ENCODE measurements at regions not wholly inside any gene's neighbourhood (a gene's known extent, or its start where the extent isn't known, plus 50 kb on each side); places are given as distances from the start of the nearest gene placed in this dataset.
"Not testable (repeated sequence)": the region's sequence is repeated elsewhere in the genome, so short reads cannot be mapped to it uniquely, and the experiment has no call there.

- H3K27me3 Mint-ChIP-seq, DNase-seq, CTCF ChIA-PET, H3K4me3 Mint-ChIP-seq, H3K27ac Mint-ChIP-seq, POLR2A ChIA-PET, H3K4me1 Mint-ChIP-seq: not testable (repeated sequence)
- Mint-ChIP-seq H3K9me3 (peaks cover 49% of the 10 kb centered on the region), H3K36me3 (ENCODE audit: low read depth) (peaks cover 63% of the 10 kb centered on the region)
Measured at GRCh38 chr7:149574428-149574827, 76.8 kb upstream of the ZNF746 start.

GRCh38 chr7:149573519-149573918, 75.9 kb upstream of the ZNF746 start:
- peaks cover 50% of the 10 kb centered on the region for H3K9me3 Mint-ChIP-seq
- DNase-seq: no peak
- H3K4me1 Mint-ChIP-seq: peaks cover 4% of the 10 kb centered on the region
- no peak overlapping the region for H3K4me3 Mint-ChIP-seq
- peaks cover 63% of the 10 kb centered on the region for H3K36me3 Mint-ChIP-seq (ENCODE audit: low read depth)
- ChIA-PET POLR2A (no interaction called here), CTCF (no interaction called here)
- no peak overlapping the region for H3K27ac Mint-ChIP-seq
- no peaks in the 10 kb centered on the region for H3K27me3 Mint-ChIP-seq

- CTCF ChIA-PET, POLR2A ChIA-PET, H3K27ac Mint-ChIP-seq, H3K27me3 Mint-ChIP-seq, DNase-seq, H3K4me3 Mint-ChIP-seq, H3K4me1 Mint-ChIP-seq: not testable (repeated sequence)
- peaks cover 63% of the 10 kb centered on the region for H3K36me3 Mint-ChIP-seq (ENCODE audit: low read depth)
- H3K9me3 Mint-ChIP-seq: peaks cover 49% of the 10 kb centered on the region
Measured at GRCh38 chr7:149572920-149573319, 75.3 kb upstream of the ZNF746 start.

GRCh38 chr7:149570784-149571183, 73.2 kb upstream of the ZNF746 start:
- Mint-ChIP-seq H3K36me3 (ENCODE audit: low read depth) (peaks cover 71% of the 10 kb centered on the region), H3K4me3 (no peak overlapping the region), H3K9me3 (peaks cover 43% of the 10 kb centered on the region), H3K27me3 (no peaks in the 10 kb centered on the region), H3K4me1 (peaks cover 4% of the 10 kb centered on the region), H3K27ac (no peak overlapping the region)
- POLR2A ChIA-PET: interaction anchor here (0.6 kb wide), 1 partner anchor 248 kb away, joined by 4 read pairs; no protein-coding TSS in a partner anchor
- DNase-seq: no peak
- CTCF ChIA-PET: no interaction called here

GRCh38 chr7:149569726-149570422, 72.3 kb upstream of the ZNF746 start:
- Mint-ChIP-seq H3K9me3 (peaks cover 40% of the 10 kb centered on the region), H3K36me3 (ENCODE audit: low read depth) (peaks cover 71% of the 10 kb centered on the region), H3K27me3 (no peaks in the 10 kb centered on the region), H3K4me1 (peaks cover 4% of the 10 kb centered on the region), H3K27ac (no peak overlapping the region), H3K4me3 (no peak overlapping the region)
- CTCF ChIA-PET: no interaction called here
- POLR2A ChIA-PET: no interaction called here
- no peak for DNase-seq

- peaks cover 73% of the 10 kb centered on the region for H3K36me3 Mint-ChIP-seq (ENCODE audit: low read depth)
- H3K27ac Mint-ChIP-seq: no peak overlapping the region
- H3K27me3 Mint-ChIP-seq: no peaks in the 10 kb centered on the region
- H3K4me3 Mint-ChIP-seq: no peak overlapping the region
- DNase-seq: no peak
- POLR2A ChIA-PET: no interaction called here
- CTCF ChIA-PET: no interaction called here
- H3K9me3 Mint-ChIP-seq: peaks cover 34% of the 10 kb centered on the region
- peaks cover 4% of the 10 kb centered on the region for H3K4me1 Mint-ChIP-seq
Measured at GRCh38 chr7:149569025-149569725, 71.6 kb upstream of the ZNF746 start.

GRCh38 chr7:149568218-149568617, 70.6 kb upstream of the ZNF746 start:
- CTCF ChIA-PET: interaction anchor here (0.6 kb wide), 1 partner anchor 736 kb away, joined by 4 read pairs; no protein-coding TSS in a partner anchor
- peaks cover 75% of the 10 kb centered on the region for H3K36me3 Mint-ChIP-seq (ENCODE audit: low read depth)
- peaks cover 27% of the 10 kb centered on the region for H3K9me3 Mint-ChIP-seq
- H3K27me3 Mint-ChIP-seq: no peaks in the 10 kb centered on the region
- peaks cover 4% of the 10 kb centered on the region for H3K4me1 Mint-ChIP-seq
- no peak for DNase-seq
- H3K27ac Mint-ChIP-seq: no peak overlapping the region
- POLR2A ChIA-PET: no interaction called here
- H3K4me3 Mint-ChIP-seq: no peak overlapping the region

GRCh38 chr7:149566103-149566502, 68.5 kb upstream of the ZNF746 start:
- Mint-ChIP-seq H3K9me3 (peaks cover 17% of the 10 kb centered on the region), H3K36me3 (ENCODE audit: low read depth) (peaks cover 58% of the 10 kb centered on the region), H3K4me3 (no peak overlapping the region), H3K27ac (no peak overlapping the region), H3K4me1 (peaks cover 4% of the 10 kb centered on the region), H3K27me3 (no peaks in the 10 kb centered on the region)
- CTCF ChIA-PET: no interaction called here
- POLR2A ChIA-PET: no interaction called here
- DNase-seq: no peak

- no peak overlapping the region for H3K27ac Mint-ChIP-seq
- CTCF ChIA-PET: no interaction called here
- H3K36me3 Mint-ChIP-seq (ENCODE audit: low read depth): peaks cover 56% of the 10 kb centered on the region
- no peak overlapping the region for H3K4me3 Mint-ChIP-seq
- H3K27me3 Mint-ChIP-seq: no peaks in the 10 kb centered on the region
- H3K9me3 Mint-ChIP-seq: peaks cover 14% of the 10 kb centered on the region
- H3K4me1 Mint-ChIP-seq: peaks cover 3% of the 10 kb centered on the region
- no peak for DNase-seq
- POLR2A ChIA-PET: no interaction called here
Measured at GRCh38 chr7:149565096-149565382, 67.4 kb upstream of the ZNF746 start.

- H3K4me1 Mint-ChIP-seq: peaks cover 2% of the 10 kb centered on the region
- peaks cover 9% of the 10 kb centered on the region for H3K9me3 Mint-ChIP-seq
- no peak overlapping the region for H3K4me3 Mint-ChIP-seq
- no peaks in the 10 kb centered on the region for H3K27me3 Mint-ChIP-seq
- DNase-seq: no peak
- H3K36me3 Mint-ChIP-seq (ENCODE audit: low read depth): peaks cover 53% of the 10 kb centered on the region
- no peak overlapping the region for H3K27ac Mint-ChIP-seq
- CTCF ChIA-PET: no interaction called here
- POLR2A ChIA-PET: no interaction called here
Measured at GRCh38 chr7:149564340-149565095, 66.9 kb upstream of the ZNF746 start.

- ChIA-PET POLR2A (no interaction called here), CTCF (no interaction called here)
- H3K36me3 Mint-ChIP-seq (ENCODE audit: low read depth): peaks cover 44% of the 10 kb centered on the region
- no peak for DNase-seq
- H3K27me3 Mint-ChIP-seq: no peaks in the 10 kb centered on the region
- no peak overlapping the region for H3K4me3 Mint-ChIP-seq
- H3K27ac Mint-ChIP-seq: no peak overlapping the region
- H3K9me3 Mint-ChIP-seq: no peaks in the 10 kb centered on the region
- H3K4me1 Mint-ChIP-seq: peaks cover 2% of the 10 kb centered on the region
Measured at GRCh38 chr7:149562602-149563001, 65.0 kb upstream of the ZNF746 start.

GRCh38 chr7:149561072-149561471, 63.5 kb upstream of the ZNF746 start:
- CTCF ChIA-PET: no interaction called here
- H3K9me3 Mint-ChIP-seq: no peaks in the 10 kb centered on the region
- no peak for DNase-seq
- POLR2A ChIA-PET: no interaction called here
- H3K27me3 Mint-ChIP-seq: no peaks in the 10 kb centered on the region
- H3K4me3 Mint-ChIP-seq: no peak overlapping the region
- peaks cover 43% of the 10 kb centered on the region for H3K36me3 Mint-ChIP-seq (ENCODE audit: low read depth)
- H3K4me1 Mint-ChIP-seq: peaks cover 2% of the 10 kb centered on the region
- H3K27ac Mint-ChIP-seq: no peak overlapping the region

GRCh38 chr7:149559711-149560110, 62.1 kb upstream of the ZNF746 start:
- Mint-ChIP-seq H3K27ac (no peak overlapping the region), H3K27me3 (no peaks in the 10 kb centered on the region), H3K9me3 (no peaks in the 10 kb centered on the region), H3K36me3 (ENCODE audit: low read depth) (peaks cover 36% of the 10 kb centered on the region), H3K4me3 (no peak overlapping the region), H3K4me1 (peaks cover 2% of the 10 kb centered on the region)
- POLR2A ChIA-PET: no interaction called here
- CTCF ChIA-PET: no interaction called here
- DNase-seq: no peak

All from activated CD4-positive, alpha-beta memory T cell treated with anti-CD3 and anti-CD28 coated beads, Interleukin-2, amount 10 ng/mL, durations not matched to agents 7 days and 5 days (primary cell).